K562 (cell line): ENCODE measurements at regions not wholly inside any gene's neighbourhood (a gene's known extent, or its start where the extent isn't known, plus 50 kb on each side); places are given as distances from the start of the nearest gene placed in this dataset.

ENCODE experiments used
- ATAC-seq: fragments of 200-7000 bp; cut with Tn5 transposase; 3 replicates; pipeline ENCODE4 v1.9.1; 2020; ENCODE audit warnings: moderate library complexity
- BruUV-seq: library from RNA; stranded (reverse); fragments of 400-500 nt; replicated peaks from 2 replicates; lab custom pipeline; 2021; lab: Mats Ljungman, UMichigan
- CTCF ChIA-PET: fragments of 300-600 bp; formaldehyde crosslinking; extraction: SDS; loops from one replicate; lab custom pipeline; 2021; ENCODE audit warnings: low intra/inter-chr PET ratio; lab: Yijun Ruan, JAX
- POLR2A ChIA-PET: fragments of 300-600, 350-650 bp; sonication (Branson Sonifier 250); formaldehyde crosslinking; extraction: SDS; loops from one replicate; lab custom pipeline; 2021; ENCODE audit warnings: antibody characterized with exemption, inconsistent platforms; lab: Yijun Ruan, JAX
- DNase-seq, 4 experiments: peaks; one replicate each; pipeline versions ENCODE4 v3.0.0 to v3.0.0-alpha.2; 2011 to 2018; ENCODE audit warnings: low spot score in 3 of 4, mixed read lengths in 3 of 4; ENCODE audit errors: extremely low read depth in 1 of 4
- FAIRE-seq: peaks from 2 replicates; lab custom pipeline; 2011; peaks lifted over from hg19 to GRCh38; lab: Jason Lieb, UNC
- H2AFZ ChIP-seq: 2 replicates; pipeline ENCODE4 v1.6.0; 2011; ENCODE audit warnings: low read depth, low read length, control low read depth, inconsistent platforms
- H3K27ac ChIP-seq: fragments of 200-600 bp; 3 replicates; pipeline ENCODE4 v1.8.0; 2011; ENCODE audit warnings: low read depth, mild to moderate bottlenecking, control low read depth, inconsistent platforms, low read length, moderate library complexity, mixed read lengths; ENCODE audit errors: extremely low read depth
- H3K27me3 ChIP-seq, 2 experiments: fragments of 300-600 bp in 1 of 2; 2 replicates in 1 of 2; 3 replicates in 1 of 2; pipeline versions ENCODE4 v1.6.0 to v1.8.0; 2011; ENCODE audit warnings: inconsistent platforms in 2 of 2, low read length in 2 of 2, mild to moderate bottlenecking in 1 of 2, mixed read lengths in 1 of 2, moderate library complexity in 1 of 2; ENCODE audit not compliant: control insufficient read depth in 2 of 2, insufficient read depth in 2 of 2
- H3K36me3 ChIP-seq: fragments of 300-600 bp; 3 replicates; pipeline ENCODE4 v1.8.0; 2011; ENCODE audit warnings: mild to moderate bottlenecking, low read length, inconsistent platforms; ENCODE audit not compliant: control insufficient read depth, insufficient read depth
- H3K4me1 ChIP-seq, 2 experiments: fragments of 200-600 bp in 1 of 2; replicated peaks in 1 of 2; 2 replicates in 1 of 2; 3 replicates in 1 of 2; pipeline versions ENCODE4 v1.5.1 to v1.8.0; 2011; ENCODE audit warnings: inconsistent platforms in 2 of 2, low read length in 2 of 2, mild to moderate bottlenecking in 1 of 2, mixed read lengths in 1 of 2, moderate library complexity in 1 of 2; ENCODE audit not compliant: control insufficient read depth in 2 of 2, insufficient read depth in 2 of 2
- H3K4me2 ChIP-seq: 2 replicates; pipeline ENCODE4 v1.6.1; 2011; ENCODE audit warnings: low read length, control low read depth, inconsistent platforms, mixed read lengths; ENCODE audit not compliant: insufficient read depth
- H3K4me3 ChIP-seq: fragments of 200-600 bp; sonication (generic), shearing (Covaris generic); 2 replicates; pipeline ENCODE4 v1.5.1; 2016; ENCODE audit warnings: control low read depth, inconsistent platforms
- H3K79me2 ChIP-seq: fragments of 200-600 bp; 3 replicates; pipeline ENCODE4 v1.8.0; 2011; ENCODE audit warnings: low read length, inconsistent platforms; ENCODE audit not compliant: control insufficient read depth, insufficient read depth
- H3K9ac ChIP-seq, 2 experiments: 2 replicates each; pipeline versions ENCODE4 v1.6.0 to v1.6.1; 2011; ENCODE audit warnings: low read depth in 2 of 2, low read length in 2 of 2, control low read depth in 1 of 2, inconsistent platforms in 1 of 2, mild to moderate bottlenecking in 1 of 2, mixed read lengths in 1 of 2; ENCODE audit not compliant: insufficient read depth in 1 of 2
- H3K9me1 ChIP-seq: one replicate; pipeline ENCODE4 v1.6.0; 2011; ENCODE audit warnings: inconsistent platforms, mild to moderate bottlenecking, low read length, moderate library complexity; ENCODE audit not compliant: control insufficient read depth, insufficient read depth
- H3K9me3 ChIP-seq: replicated peaks from 2 replicates; pipeline ENCODE4 v1.5.1; 2011; ENCODE audit warnings: low read depth, low read length, inconsistent platforms; ENCODE audit not compliant: control insufficient read depth, insufficient read depth
- H4K20me1 ChIP-seq: replicated peaks from 2 replicates; pipeline ENCODE4 v1.6.1; 2011; ENCODE audit warnings: low read length, inconsistent platforms, mixed read lengths; ENCODE audit not compliant: control insufficient read depth, insufficient read depth
- CHD7 ChIP-seq: fragments of 200-600 bp; sonication (generic); IDR thresholded peaks from one replicate; pipeline ENCODE4 v1.6.1; 2012; ENCODE audit warnings: mild to moderate bottlenecking, low read depth, low read length, inconsistent platforms
- HDAC6 ChIP-seq: IDR thresholded peaks from 2 replicates; pipeline ENCODE4 v1.6.1; 2012; ENCODE audit warnings: low read depth, mild to moderate bottlenecking, control low read depth, inconsistent platforms, low read length, moderate library complexity
- IFI16 ChIP-seq: fragments of 250-450 bp; sonication (Bioruptor Pico); IDR thresholded peaks from 2 replicates; pipeline ENCODE4 v2.1.2; 2022; ENCODE audit warnings: mild to moderate bottlenecking, inconsistent platforms
- NCOA1 ChIP-seq: fragments of 450-650 bp; IDR thresholded peaks from 2 replicates; pipeline ENCODE4 v1.6.1; 2016; ENCODE audit warnings: low read depth
- NFATC3 ChIP-seq: fragments of 450-650 bp; IDR thresholded peaks from 2 replicates; pipeline ENCODE4 v1.6.1; 2017; ENCODE audit warnings: mild to moderate bottlenecking
- PTTG1 ChIP-seq: fragments of 450-650 bp; IDR thresholded peaks from 2 replicates; pipeline ENCODE4 v1.6.1; 2016; ENCODE audit warnings: low read depth, mild to moderate bottlenecking, missing genetic modification characterization, missing compliant biosample characterization
- SIN3B ChIP-seq: fragments of 450-650 bp; IDR thresholded peaks from 2 replicates; pipeline ENCODE4 v1.6.1; 2017; ENCODE audit warnings: low read depth, mild to moderate bottlenecking, moderate library complexity
- SOX6 ChIP-seq: fragments of 450-650 bp; IDR thresholded peaks from 2 replicates; pipeline ENCODE4 v1.6.1; 2014; ENCODE audit warnings: mild to moderate bottlenecking
- TCFL5 ChIP-seq: fragments of 250-450 bp; sonication (Bioruptor Pico); conservative IDR thresholded peaks from 2 replicates; pipeline ENCODE4 v1.6.1; 2021; ENCODE audit warnings: mild to moderate bottlenecking, moderate library complexity, matching md5 sums
- ZNF175 ChIP-seq: fragments of 200-800 bp; sonication (Bioruptor generic); IDR thresholded peaks from 2 replicates; pipeline ENCODE4 v1.6.1; 2016; ENCODE audit warnings: low read depth, mild to moderate bottlenecking, missing genetic modification characterization, missing compliant biosample characterization
- ZNF511 ChIP-seq: sonication (generic); formaldehyde crosslinking; IDR thresholded peaks from 2 replicates; pipeline ENCODE4 v1.8.0; 2022; ENCODE audit warnings: mild to moderate bottlenecking, missing genetic modification reagents
- ZNF695 ChIP-seq: fragments of 450-650 bp; formaldehyde crosslinking; IDR thresholded peaks from 2 replicates; pipeline ENCODE4 v1.4.0; 2020; ENCODE audit warnings: mild to moderate bottlenecking, moderate library complexity
- ZSCAN32 ChIP-seq: fragments of 450-650 bp; formaldehyde crosslinking; IDR thresholded peaks from 2 replicates; pipeline ENCODE4 v1.4.0; 2020; ENCODE audit warnings: mild to moderate bottlenecking, moderate library complexity
- WGBS: fragments of 100-300 bp; shearing (Covaris generic); methylation state at CpG from one replicate; pipeline ENCODE4 v1.1.6; 2016; ENCODE audit warnings: low coverage, mixed read lengths; ENCODE audit not compliant: insufficient coverage; ENCODE audit errors: missing lambda C conversion rate; 5-methylcytosine and 5-hydroxymethylcytosine counted together
- in situ Hi-C: fragments of 300-500 bp; cut with MboI; formaldehyde crosslinking; loops from 4 replicates; pipeline ENCODE4 v1.15.0; 2018; ENCODE audit warnings: inconsistent platforms, mixed read lengths
- intact Hi-C: fragments of 100-400 bp; cut with micrococcal nuclease; formaldehyde crosslinking; loops from 2 replicates; pipeline ENCODE4 v1.14.2; 2022

DNA sequence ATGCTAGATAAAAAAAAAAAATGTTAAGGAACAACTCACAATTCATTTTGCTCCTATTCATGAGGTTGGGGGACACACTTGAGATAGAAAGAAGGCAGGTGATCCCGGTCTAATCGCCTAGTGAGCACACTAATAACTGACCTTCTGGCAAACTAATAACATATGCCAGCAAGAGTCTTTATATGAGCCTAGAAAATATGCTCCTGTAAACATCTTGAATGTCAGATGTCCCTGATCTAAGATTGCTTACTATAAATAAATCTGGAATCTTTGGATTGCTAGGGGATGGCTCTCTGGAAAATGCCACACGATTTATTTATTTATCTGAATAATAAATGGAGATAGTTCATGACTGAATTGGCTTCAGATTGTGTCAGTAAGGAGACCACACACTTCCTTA is 821.9 kb downstream of the GRIK2 start:
- no peaks in the 10 kb centered on the region for H3K4me1 ChIP-seq
- no peaks in the 10 kb centered on the region for H3K79me2 ChIP-seq
- no peak overlapping the region for H3K4me3 ChIP-seq
- no peaks in the 10 kb centered on the region for H3K36me3 ChIP-seq
- FAIRE-seq (no peak), DNase-seq (no peak), ATAC-seq (no peak)
- BruUV-seq: no TSS peak
- H3K9ac ChIP-seq: no peak overlapping the region
- 4% methylated on average over 3 of the region's 3 CpGs for WGBS
- H3K27me3 ChIP-seq: no peaks in the 10 kb centered on the region
- no peak overlapping the region for H3K4me2 ChIP-seq
- intact Hi-C loops (no loop called here), in situ Hi-C loops (no loop called here)
- H4K20me1 ChIP-seq: no peaks in the 10 kb centered on the region
- H2AFZ ChIP-seq: no peak overlapping the region
- POLR2A ChIA-PET: no interaction called here
- H3K9me3 ChIP-seq: no peaks in the 10 kb centered on the region; the same call in 1 of the 2 replicates
- H3K9me1 ChIP-seq: no peaks in the 10 kb centered on the region
- CTCF ChIA-PET: interaction anchor here (0.7 kb wide), 1 partner anchor 11 kb away, joined by 3 read pairs; no protein-coding TSS in a partner anchor
- no peak overlapping the region for H3K27ac ChIP-seq
- no peak for TF ChIP-seq ZNF695
- no peak for TF ChIP-seq ZSCAN32 (CRISPR knock-in tag)
- TF ChIP-seq ZNF175 (CRISPR knock-in tag): no peak
- TF ChIP-seq ZNF511 (CRISPR knock-in tag): no peak
- no peak for TF ChIP-seq SOX6
- no peak for TF ChIP-seq TCFL5 (CRISPR knock-in tag)
- TF ChIP-seq CHD7: no peak
- TF ChIP-seq PTTG1: no peak
- no peak for TF ChIP-seq HDAC6
- TF ChIP-seq NFATC3: no peak
- TF ChIP-seq NCOA1: no peak
- no peak for TF ChIP-seq IFI16 (CRISPR knock-in tag)
- TF ChIP-seq SIN3B: no peak
